Astrocyte (in vitro differentiated cells and primary cell): ENCODE measurements at regions not wholly inside any gene's neighbourhood (a gene's known extent, or its start where the extent isn't known, plus 50 kb on each side); places are given as distances from the start of the nearest gene placed in this dataset.

Experiments used
- DNase-seq: peaks from one replicate; pipeline ENCODE4 v3.0.0-alpha.2; 2010; ENCODE audit warnings: low read depth
- FAIRE-seq: peaks from 2 replicates; lab custom pipeline; 2011; peaks lifted over from hg19 to GRCh38; lab: Jason Lieb, UNC
- H2AFZ ChIP-seq: 2 replicates; pipeline ENCODE4 v1.6.0; 2012; ENCODE audit warnings: low read depth, low read length, inconsistent platforms
- H3K27ac ChIP-seq: 2 replicates; pipeline ENCODE4 v1.5.1; 2011; ENCODE audit warnings: low read depth, low read length, inconsistent platforms
- H3K27me3 ChIP-seq: 2 replicates; pipeline ENCODE4 v1.6.0; 2011; ENCODE audit warnings: low read length, inconsistent platforms; ENCODE audit not compliant: insufficient read depth
- H3K36me3 ChIP-seq: 2 replicates; pipeline ENCODE4 v1.5.1; 2011; ENCODE audit warnings: low read length, inconsistent platforms; ENCODE audit not compliant: insufficient read depth
- H3K4me1 ChIP-seq: 2 replicates; pipeline ENCODE4 v1.5.1; 2011; ENCODE audit warnings: low read length, inconsistent platforms; ENCODE audit not compliant: insufficient read depth
- H3K4me2 ChIP-seq: 2 replicates; pipeline ENCODE4 v1.6.0; 2012; ENCODE audit warnings: low read length, inconsistent platforms
- H3K4me3 ChIP-seq: 2 replicates; pipeline ENCODE4 v1.5.1; 2011; ENCODE audit warnings: low read depth, mild to moderate bottlenecking, low read length, inconsistent platforms; ENCODE audit not compliant: insufficient read depth
- H3K79me2 ChIP-seq: 2 replicates; pipeline ENCODE4 v1.6.0; 2012; ENCODE audit warnings: mild to moderate bottlenecking, low read length, inconsistent platforms; ENCODE audit not compliant: insufficient read depth
- H3K9ac ChIP-seq: 2 replicates; pipeline ENCODE4 v1.6.0; 2012; ENCODE audit warnings: mild to moderate bottlenecking, low read length, inconsistent platforms
- H3K9me3 ChIP-seq: 2 replicates; pipeline ENCODE4 v1.5.1; 2012; ENCODE audit warnings: low read depth, mild to moderate bottlenecking, low read length, inconsistent platforms; ENCODE audit not compliant: insufficient read depth
- H4K20me1 ChIP-seq: 2 replicates; pipeline ENCODE4 v1.6.0; 2012; ENCODE audit warnings: low read length, inconsistent platforms; ENCODE audit not compliant: insufficient read depth
- H3K27ac Mint-ChIP-seq: one replicate; pipeline ENCODE4 v1.8.0; 2021; ENCODE audit warnings: mild to moderate bottlenecking, mixed read lengths; ENCODE audit not compliant: unreplicated experiment
- H3K27me3 Mint-ChIP-seq: one replicate; pipeline ENCODE4 v1.8.0; 2021; ENCODE audit warnings: low read depth, mixed read lengths; ENCODE audit not compliant: unreplicated experiment
- H3K36me3 Mint-ChIP-seq: one replicate; pipeline ENCODE4 v1.8.0; 2021; ENCODE audit warnings: low read depth, mixed read lengths; ENCODE audit not compliant: unreplicated experiment
- H3K4me1 Mint-ChIP-seq: one replicate; pipeline ENCODE4 v1.8.0; 2021; ENCODE audit warnings: low read depth, mixed read lengths; ENCODE audit not compliant: unreplicated experiment
- H3K4me3 Mint-ChIP-seq: one replicate; pipeline ENCODE4 v1.8.0; 2021; ENCODE audit warnings: mild to moderate bottlenecking, moderate library complexity, mixed read lengths; ENCODE audit not compliant: unreplicated experiment
- H3K9me3 Mint-ChIP-seq: one replicate; pipeline ENCODE4 v1.8.0; 2021; ENCODE audit warnings: mild to moderate bottlenecking, mixed read lengths; ENCODE audit not compliant: unreplicated experiment
- CTCF ChIP-seq: IDR thresholded peaks from 2 replicates; pipeline ENCODE4 v1.5.1; 2011; ENCODE audit warnings: low read depth, mild to moderate bottlenecking, inconsistent platforms, low read length, moderate library complexity; ENCODE audit not compliant: insufficient read depth
- EZH2 ChIP-seq: IDR thresholded peaks from 2 replicates; pipeline ENCODE4 v1.6.1; 2012; ENCODE audit warnings: mild to moderate bottlenecking, low read length, inconsistent platforms; ENCODE audit not compliant: insufficient read depth

DNA sequence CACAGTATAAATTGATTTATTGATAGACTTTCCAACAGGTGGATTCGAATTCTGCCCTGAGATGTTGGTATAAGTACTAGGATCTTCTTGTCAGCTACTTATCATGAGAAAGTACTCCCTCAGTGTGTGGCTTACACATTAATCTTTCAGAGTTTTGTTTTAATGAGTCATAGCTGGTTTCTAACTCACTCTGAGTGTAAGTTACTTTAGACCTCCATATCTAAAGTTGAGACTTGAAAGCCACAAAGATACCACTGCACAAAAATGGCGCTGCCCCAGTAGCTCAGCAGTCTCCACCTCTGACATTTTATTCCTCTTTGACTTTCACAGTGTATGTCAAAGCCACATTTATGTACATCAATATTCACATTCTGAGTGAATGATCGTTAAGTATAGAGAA, 318.5 kb downstream of the ARAP2 start:
- H3K4me2 ChIP-seq = no peak overlapping the region
- FAIRE-seq (no peak), DNase-seq (no peak)
- Mint-ChIP-seq H3K27ac (no peak overlapping the region), H3K9me3 (no peaks in the 10 kb centered on the region), H3K4me3 (no peak overlapping the region), H3K27me3 (no peaks in the 10 kb centered on the region), H3K4me1 (peaks cover 4% of the 10 kb centered on the region), H3K36me3 (no peaks in the 10 kb centered on the region)
- no peaks in the 10 kb centered on the region for H3K27me3 ChIP-seq
- no peaks in the 10 kb centered on the region for H3K4me1 ChIP-seq
- H3K9ac ChIP-seq = no peak overlapping the region
- no peak overlapping the region for H2AFZ ChIP-seq
- no peaks in the 10 kb centered on the region for H4K20me1 ChIP-seq
- H3K79me2 ChIP-seq = no peaks in the 10 kb centered on the region
- no peaks in the 10 kb centered on the region for H3K9me3 ChIP-seq
- no peaks in the 10 kb centered on the region for H3K36me3 ChIP-seq
- H3K4me3 ChIP-seq = no peak overlapping the region
- TF ChIP-seq CTCF (no peak), EZH2 (no peak)
- no peak overlapping the region for H3K27ac ChIP-seq

DNA sequence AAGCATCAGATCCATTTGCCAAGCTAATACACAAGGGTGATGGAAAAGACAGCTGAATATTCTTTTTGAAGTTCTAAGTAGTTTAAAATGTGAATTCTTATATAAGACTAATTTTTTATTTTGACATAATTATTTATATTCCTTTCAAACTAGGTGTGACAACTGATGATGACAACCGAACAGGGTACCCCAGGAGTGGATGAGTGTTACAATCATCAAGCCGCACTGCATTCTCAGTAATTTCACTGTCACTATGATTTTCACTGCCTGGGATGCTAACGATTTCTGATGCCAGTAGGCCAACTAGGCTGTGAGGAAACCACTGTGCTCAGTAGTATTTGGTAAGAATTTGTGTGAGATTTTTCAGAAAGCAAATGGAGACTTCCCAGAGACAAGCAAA, 317.5 kb downstream of the ARAP2 start:
- no peaks in the 10 kb centered on the region for H3K4me1 ChIP-seq
- peaks cover 4% of the 10 kb centered on the region for H3K4me1 Mint-ChIP-seq
- no peaks in the 10 kb centered on the region for H3K36me3 ChIP-seq
- FAIRE-seq = no peak
- no peak overlapping the region for H3K27ac ChIP-seq
- no peaks in the 10 kb centered on the region for H3K27me3 ChIP-seq
- H3K9me3 ChIP-seq = no peaks in the 10 kb centered on the region
- H3K4me2 ChIP-seq = no peak overlapping the region
- H2AFZ ChIP-seq = no peak overlapping the region
- no peaks in the 10 kb centered on the region for H3K79me2 ChIP-seq
- no peak overlapping the region for H3K4me3 ChIP-seq
- H3K36me3 Mint-ChIP-seq = no peaks in the 10 kb centered on the region
- DNase-seq = no peak
- H3K27me3 Mint-ChIP-seq = no peaks in the 10 kb centered on the region
- H4K20me1 ChIP-seq = no peaks in the 10 kb centered on the region
- no peak overlapping the region for H3K27ac Mint-ChIP-seq
- no peaks in the 10 kb centered on the region for H3K9me3 Mint-ChIP-seq
- TF ChIP-seq EZH2 = no peak
- TF ChIP-seq CTCF = no peak
- no peak overlapping the region for H3K9ac ChIP-seq
- no peak overlapping the region for H3K4me3 Mint-ChIP-seq

DNA sequence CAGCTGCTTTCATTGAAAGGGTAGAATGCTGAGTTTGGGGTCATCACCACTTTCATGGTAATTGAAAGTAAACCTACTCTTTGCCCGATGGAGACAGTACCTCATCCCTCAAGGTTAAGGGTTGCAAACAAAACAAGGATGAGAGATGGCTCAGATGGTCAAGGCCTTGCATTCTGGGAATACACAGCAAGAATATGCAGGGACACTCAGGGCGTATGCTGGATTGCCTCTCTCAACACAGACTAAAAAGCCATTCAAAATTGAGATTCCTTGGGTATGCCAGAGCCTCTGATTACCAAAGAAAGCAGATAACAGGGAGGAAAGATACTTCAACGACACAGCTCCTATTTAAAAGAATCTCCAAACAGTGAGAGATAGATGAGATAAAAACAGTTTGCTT, 310.4 kb downstream of the ARAP2 start:
- TF ChIP-seq CTCF (no peak), EZH2 (no peak)
- no peak overlapping the region for H2AFZ ChIP-seq
- H3K79me2 ChIP-seq = no peaks in the 10 kb centered on the region
- no peaks in the 10 kb centered on the region for H3K4me1 ChIP-seq
- no peak overlapping the region for H3K27ac Mint-ChIP-seq
- H3K27me3 ChIP-seq = no peaks in the 10 kb centered on the region
- DNase-seq = no peak
- H3K4me3 Mint-ChIP-seq = no peak overlapping the region
- FAIRE-seq = no peak
- H3K9me3 Mint-ChIP-seq = no peaks in the 10 kb centered on the region
- H3K4me3 ChIP-seq = no peak overlapping the region
- H3K27ac ChIP-seq = no peak overlapping the region
- no peak overlapping the region for H3K4me2 ChIP-seq
- no peaks in the 10 kb centered on the region for H4K20me1 ChIP-seq
- H3K9me3 ChIP-seq = no peaks in the 10 kb centered on the region
- no peaks in the 10 kb centered on the region for H3K36me3 Mint-ChIP-seq
- H3K4me1 Mint-ChIP-seq = peaks cover 6% of the 10 kb centered on the region
- no peak overlapping the region for H3K9ac ChIP-seq
- H3K27me3 Mint-ChIP-seq = no peaks in the 10 kb centered on the region
- H3K36me3 ChIP-seq = no peaks in the 10 kb centered on the region
